ENCODE measurements at regions not wholly inside any gene's neighbourhood (a gene's known extent, or its start where the extent isn't known, plus 50 kb on each side); places are given as distances from the start of the nearest gene placed in this dataset.
A peak's percentile ranks its signal among the peaks of the same experiment; 100 is the strongest.
"Not testable (repeated sequence)": the region's sequence is repeated elsewhere in the genome, so short reads cannot be mapped to it uniquely, and the experiment has no call there.

DNA sequence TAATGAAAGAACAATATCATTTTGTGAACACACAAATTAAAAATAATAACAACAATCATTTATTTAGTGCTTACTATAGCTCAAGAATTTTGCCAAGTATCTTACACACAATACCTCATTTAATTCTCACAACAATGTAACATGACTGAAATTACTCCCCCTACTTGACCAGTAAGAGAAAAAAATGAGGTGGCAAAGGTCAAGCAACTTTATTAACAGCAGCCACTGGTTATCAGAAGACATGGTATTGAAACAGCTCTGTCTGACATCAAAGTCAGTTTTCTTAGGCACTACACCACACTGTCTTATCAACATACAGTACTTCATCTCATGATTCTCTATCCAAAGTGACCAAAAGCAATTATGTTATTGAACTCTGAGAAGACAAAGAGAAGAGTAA, 389.4 kb downstream of the ZEB2 start:
- TF ChIP-seq POLR2AphosphoS5 (IDR thresholded peaks at IDR 0.05; ENCODE audit: low read depth, low read length) (no peak), TAF1 (IDR thresholded peaks at IDR 0.05; ENCODE audit: borderline replicate concordance, low read depth, low read length) (no peak), POLR2A (IDR thresholded peaks at IDR 0.05; ENCODE audit: low read depth, low read length) (no peak)
- FAIRE-seq = no peak
- no peak for DNase-seq (ENCODE audit: insufficient read length)

DNA sequence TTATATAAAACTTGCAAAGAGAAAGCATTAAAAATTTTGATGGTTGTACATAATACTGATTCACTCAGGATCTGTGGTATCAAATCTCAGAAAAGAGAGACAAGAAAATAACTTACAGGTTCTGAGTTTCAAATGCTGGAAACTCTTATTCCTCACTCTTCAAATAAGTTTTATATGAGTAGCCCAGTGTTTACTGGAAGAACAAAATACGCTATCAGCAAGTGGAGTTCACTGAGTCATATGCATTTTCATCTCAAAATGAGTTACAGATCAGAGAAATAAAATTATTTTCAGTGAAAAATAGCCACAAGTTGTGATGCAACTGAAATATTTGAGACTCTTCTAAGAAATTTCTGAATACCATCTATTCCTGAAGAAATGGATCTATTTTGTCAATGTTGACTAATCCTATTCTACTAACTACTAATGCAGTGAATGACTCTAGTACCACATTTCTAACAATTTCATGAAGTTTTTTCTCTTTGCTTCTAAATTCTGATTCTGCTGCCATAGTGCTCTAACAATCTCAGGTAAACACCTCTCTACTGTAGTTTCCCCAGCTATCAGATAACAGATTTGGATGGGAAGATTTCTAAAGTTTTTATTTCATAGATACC, 391.7 kb downstream of the ZEB2 start:
- DNase-seq (ENCODE audit: insufficient read length) (no peak), FAIRE-seq (no peak)
- TF ChIP-seq TAF1 (IDR thresholded peaks at IDR 0.05; ENCODE audit: borderline replicate concordance, low read depth, low read length) = no peak
- no peak for TF ChIP-seq POLR2AphosphoS5 (IDR thresholded peaks at IDR 0.05; ENCODE audit: low read depth, low read length)
- TF ChIP-seq POLR2A (IDR thresholded peaks at IDR 0.05; ENCODE audit: low read depth, low read length) = no peak

DNA sequence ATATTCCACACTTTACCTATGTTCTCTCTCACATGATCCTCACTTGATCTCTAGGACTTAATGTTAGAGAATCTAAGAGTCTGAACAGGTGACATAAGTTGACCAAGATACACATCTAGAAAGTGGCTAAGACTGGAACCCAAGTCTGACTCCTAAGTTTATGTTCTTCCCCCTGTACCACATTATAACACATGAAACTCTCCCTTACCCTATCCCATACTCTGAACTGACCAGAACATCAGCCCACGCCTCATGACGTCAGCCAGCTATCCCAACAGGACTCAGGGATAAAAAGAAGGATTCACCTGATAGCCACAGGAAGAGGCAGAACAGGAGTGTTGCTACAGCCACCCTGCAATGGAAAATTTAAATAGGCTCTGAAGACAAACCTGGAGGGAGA, 392.2 kb downstream of the ZEB2 start:
- DNase-seq (ENCODE audit: insufficient read length) (no peak), FAIRE-seq (peak; percentile 42)
- TF ChIP-seq POLR2A (IDR thresholded peaks at IDR 0.05; ENCODE audit: low read depth, low read length) (no peak), POLR2AphosphoS5 (IDR thresholded peaks at IDR 0.05; ENCODE audit: low read depth, low read length) (no peak), TAF1 (IDR thresholded peaks at IDR 0.05; ENCODE audit: borderline replicate concordance, low read depth, low read length) (no peak)

DNA sequence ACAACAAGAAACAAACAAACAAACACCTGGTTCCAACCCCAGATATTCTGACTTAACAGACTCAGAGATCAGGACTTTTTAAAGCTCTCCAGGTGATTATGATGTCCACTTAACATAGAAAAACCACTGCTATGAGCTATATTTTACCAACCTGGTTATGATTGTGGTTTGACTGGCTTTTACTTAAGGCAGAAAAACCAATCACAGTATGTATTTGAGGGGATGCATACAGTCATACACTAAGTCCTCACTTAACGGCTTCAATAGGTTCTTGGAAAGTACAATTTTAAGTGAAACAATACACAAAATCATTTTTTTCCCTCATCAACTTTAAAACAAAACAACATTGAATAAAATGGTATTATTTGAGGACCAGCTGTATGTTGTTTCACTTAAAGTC, 393.6 kb downstream of the ZEB2 start:
- no peak for DNase-seq (ENCODE audit: insufficient read length)
- no peak for FAIRE-seq
- TF ChIP-seq POLR2AphosphoS5 (IDR thresholded peaks at IDR 0.05; ENCODE audit: low read depth, low read length) = no peak
- no peak for TF ChIP-seq POLR2A (IDR thresholded peaks at IDR 0.05; ENCODE audit: low read depth, low read length)
- TF ChIP-seq TAF1 (IDR thresholded peaks at IDR 0.05; ENCODE audit: borderline replicate concordance, low read depth, low read length) = no peak

DNA sequence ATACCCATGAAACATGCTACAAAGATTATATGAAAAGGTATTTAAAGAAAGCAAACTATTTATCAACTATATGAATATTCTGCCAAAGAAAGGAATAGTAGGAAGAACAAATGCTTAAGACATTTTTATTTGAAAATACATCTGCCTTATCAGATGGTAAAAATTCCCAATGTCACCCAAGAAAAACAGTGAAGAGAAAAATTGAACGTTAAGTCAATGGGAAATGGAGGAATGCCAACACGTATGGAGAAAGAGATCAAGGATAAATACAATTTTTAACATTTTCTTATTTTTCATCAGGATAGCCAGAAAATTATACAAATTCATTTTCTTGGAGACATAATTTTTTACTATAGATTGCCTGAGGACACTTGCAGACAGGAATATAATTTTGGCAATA, 394.2 kb downstream of the ZEB2 start:
- no peak for FAIRE-seq
- no peak for TF ChIP-seq POLR2A (IDR thresholded peaks at IDR 0.05; ENCODE audit: low read depth, low read length)
- TF ChIP-seq POLR2AphosphoS5 (IDR thresholded peaks at IDR 0.05; ENCODE audit: low read depth, low read length) = no peak
- TF ChIP-seq TAF1 (IDR thresholded peaks at IDR 0.05; ENCODE audit: borderline replicate concordance, low read depth, low read length) = no peak
- DNase-seq (ENCODE audit: insufficient read length) = no peak

DNA sequence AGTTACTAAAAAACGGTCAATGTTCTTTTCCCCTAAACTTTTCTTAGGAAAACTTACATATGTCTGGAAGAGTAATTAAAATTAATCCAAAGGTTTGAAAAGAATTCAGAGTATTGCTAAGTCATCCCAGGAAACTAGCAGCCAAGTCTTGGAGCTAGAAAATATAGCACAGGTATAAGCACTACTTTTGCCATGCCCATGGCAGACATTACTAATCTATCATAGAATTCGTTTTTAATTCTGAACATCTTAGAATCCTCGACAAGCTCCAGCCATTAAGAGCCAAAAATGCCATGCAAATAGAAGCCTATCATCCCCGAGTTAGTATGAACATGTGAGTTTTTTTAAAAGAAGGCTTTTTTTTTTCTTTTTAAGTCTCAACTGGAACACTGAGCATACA, 395.0 kb downstream of the ZEB2 start:
- TF ChIP-seq POLR2AphosphoS5 (IDR thresholded peaks at IDR 0.05; ENCODE audit: low read depth, low read length) (no peak), POLR2A (IDR thresholded peaks at IDR 0.05; ENCODE audit: low read depth, low read length) (no peak)
- FAIRE-seq (no peak), DNase-seq (ENCODE audit: insufficient read length) (no peak)

DNA sequence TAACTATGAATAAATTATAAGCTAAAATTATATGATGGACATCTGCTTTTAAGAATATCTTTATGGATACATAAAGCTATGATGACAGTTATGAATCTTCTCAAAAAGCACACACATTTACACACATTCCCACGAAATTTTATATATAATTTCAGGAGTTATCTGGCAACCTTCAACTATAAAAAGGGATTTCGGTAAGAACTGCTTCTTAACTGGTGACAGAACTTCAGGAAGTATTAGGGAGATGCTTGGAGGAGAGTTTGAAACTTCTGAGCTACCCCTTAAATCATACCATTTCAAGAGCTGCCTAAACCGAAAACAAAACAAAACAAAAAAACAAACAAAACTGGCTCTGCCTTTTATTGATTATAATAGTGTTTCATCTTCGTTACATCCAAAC, 399.4 kb downstream of the ZEB2 start:
- no peak for FAIRE-seq
- TF ChIP-seq TAF1 (IDR thresholded peaks at IDR 0.05; ENCODE audit: borderline replicate concordance, low read depth, low read length) = no peak
- no peak for TF ChIP-seq POLR2A (IDR thresholded peaks at IDR 0.05; ENCODE audit: low read depth, low read length)
- no peak for TF ChIP-seq POLR2AphosphoS5 (IDR thresholded peaks at IDR 0.05; ENCODE audit: low read depth, low read length)
- no peak for DNase-seq (ENCODE audit: insufficient read length)

DNA sequence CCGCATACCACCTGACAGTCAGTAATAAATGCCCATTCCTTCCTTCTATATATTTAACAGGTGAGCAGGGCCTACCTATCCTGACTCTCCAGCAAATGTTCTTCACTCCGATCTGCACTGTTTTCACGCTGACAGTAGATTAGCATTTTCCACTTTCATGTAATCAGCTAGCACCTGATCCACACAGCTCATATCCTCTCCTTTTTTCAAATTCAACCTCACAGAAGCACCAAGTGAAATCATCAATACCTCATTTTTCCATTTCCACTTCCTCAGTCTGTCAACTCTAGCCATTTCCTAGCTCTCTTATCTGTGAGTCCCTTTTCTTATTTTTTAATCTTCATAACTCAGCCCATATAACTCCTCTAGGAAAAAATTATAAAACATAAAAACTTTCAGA, 402.8 kb downstream of the ZEB2 start:
- FAIRE-seq (no peak), DNase-seq (ENCODE audit: insufficient read length) (no peak)
- TF ChIP-seq TAF1 (IDR thresholded peaks at IDR 0.05; ENCODE audit: borderline replicate concordance, low read depth, low read length) = no peak
- no peak for TF ChIP-seq POLR2AphosphoS5 (IDR thresholded peaks at IDR 0.05; ENCODE audit: low read depth, low read length)

DNA sequence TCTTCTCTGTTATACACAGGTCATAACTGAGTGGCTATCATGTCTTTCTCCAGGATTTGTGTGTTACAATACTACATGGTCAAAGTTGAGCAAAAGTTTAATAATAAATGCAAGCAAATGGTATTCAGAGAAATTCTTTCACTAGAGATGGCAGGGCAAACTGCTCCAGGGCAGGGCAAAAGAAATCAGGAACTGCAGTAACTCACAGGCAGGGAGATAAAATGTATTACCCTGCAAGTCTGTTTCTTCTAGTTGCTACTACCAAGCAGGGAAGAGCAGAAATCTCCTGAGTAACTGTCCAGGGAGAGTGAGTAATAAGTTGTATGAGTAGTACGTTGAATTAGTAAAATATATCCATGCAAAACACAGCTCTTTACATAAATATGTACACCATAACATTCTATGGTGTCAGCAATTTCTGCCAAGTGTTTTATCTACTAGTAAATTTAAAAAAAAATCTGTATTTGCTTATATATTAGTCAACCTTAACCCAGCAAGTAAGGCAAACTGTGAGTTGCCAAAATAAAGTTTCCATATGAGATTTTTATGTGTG, 404.1 kb downstream of the ZEB2 start:
- no peak for FAIRE-seq
- DNase-seq (ENCODE audit: insufficient read length) = no peak
- TF ChIP-seq TAF1 (IDR thresholded peaks at IDR 0.05; ENCODE audit: borderline replicate concordance, low read depth, low read length) = no peak
- TF ChIP-seq POLR2A (IDR thresholded peaks at IDR 0.05; ENCODE audit: low read depth, low read length) = no peak
- no peak for TF ChIP-seq POLR2AphosphoS5 (IDR thresholded peaks at IDR 0.05; ENCODE audit: low read depth, low read length)

DNA sequence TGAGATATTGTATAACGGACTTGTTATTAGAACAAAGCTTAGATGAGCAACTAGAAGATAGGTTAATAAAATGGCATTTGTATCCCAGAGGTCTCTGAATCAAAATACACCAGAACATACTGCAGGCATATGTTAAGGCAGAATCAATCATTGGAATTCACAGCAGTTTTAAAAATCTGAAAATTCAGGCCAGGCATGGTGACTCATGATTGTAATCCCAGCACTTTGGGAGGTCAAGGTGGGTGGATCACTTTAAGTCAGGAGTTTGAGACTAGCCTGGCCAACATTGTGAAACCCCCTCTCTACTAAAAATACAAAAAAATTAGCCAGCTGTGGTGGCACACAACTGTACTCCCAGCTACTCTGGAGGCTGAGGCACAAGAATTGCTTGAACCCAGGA, 405.2 kb downstream of the ZEB2 start:
- TF ChIP-seq TAF1 (IDR thresholded peaks at IDR 0.05; ENCODE audit: borderline replicate concordance, low read depth, low read length) (no peak), POLR2AphosphoS5 (IDR thresholded peaks at IDR 0.05; ENCODE audit: low read depth, low read length) (no peak), POLR2A (IDR thresholded peaks at IDR 0.05; ENCODE audit: low read depth, low read length) (no peak)
- DNase-seq (ENCODE audit: insufficient read length) = no peak
- no peak for FAIRE-seq

DNA sequence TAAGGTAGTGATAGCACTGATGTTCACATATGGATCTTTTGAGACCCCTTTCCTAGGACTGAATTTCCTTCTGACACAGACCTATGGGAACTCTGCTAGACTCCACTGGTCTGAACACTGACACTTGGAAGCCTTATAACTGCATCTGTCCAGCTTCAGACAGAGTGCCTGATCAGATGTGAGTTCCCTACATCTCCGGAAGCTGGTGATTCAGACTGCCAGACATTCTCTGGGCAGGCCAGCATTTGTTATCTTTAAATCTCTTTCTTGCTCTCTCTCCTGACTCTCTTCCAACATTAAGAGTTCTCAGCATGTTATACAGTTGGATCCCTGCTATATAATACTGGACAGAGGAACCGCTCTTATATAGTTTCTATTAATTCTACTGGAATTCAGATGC, 408.5 kb downstream of the ZEB2 start:
- TF ChIP-seq POLR2AphosphoS5 (IDR thresholded peaks at IDR 0.05; ENCODE audit: low read depth, low read length) = no peak
- no peak for TF ChIP-seq TAF1 (IDR thresholded peaks at IDR 0.05; ENCODE audit: borderline replicate concordance, low read depth, low read length)
- TF ChIP-seq POLR2A (IDR thresholded peaks at IDR 0.05; ENCODE audit: low read depth, low read length) = no peak
- FAIRE-seq (no peak), DNase-seq (ENCODE audit: insufficient read length) (no peak)

DNA sequence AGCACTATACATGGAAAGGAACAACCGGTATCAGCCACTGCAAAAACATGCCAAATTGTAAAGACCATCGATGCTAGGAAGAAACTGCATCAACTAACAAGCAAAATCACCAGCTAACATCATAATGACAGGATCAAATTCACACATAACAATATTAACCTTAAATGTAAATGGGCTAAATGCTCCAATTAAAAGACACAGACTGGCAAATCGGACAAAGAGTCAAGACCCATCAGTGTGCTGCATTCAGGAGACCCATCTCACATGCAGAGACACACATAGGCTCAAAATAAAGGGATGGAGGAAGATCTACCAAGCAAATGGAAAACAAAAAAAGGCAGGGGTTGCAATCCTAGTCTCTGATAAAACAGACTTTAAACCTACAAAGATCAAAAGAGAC, 413.8 kb downstream of the ZEB2 start:
- not testable (repeated sequence) for FAIRE-seq; DNase-seq (ENCODE audit: insufficient read length)

DNA sequence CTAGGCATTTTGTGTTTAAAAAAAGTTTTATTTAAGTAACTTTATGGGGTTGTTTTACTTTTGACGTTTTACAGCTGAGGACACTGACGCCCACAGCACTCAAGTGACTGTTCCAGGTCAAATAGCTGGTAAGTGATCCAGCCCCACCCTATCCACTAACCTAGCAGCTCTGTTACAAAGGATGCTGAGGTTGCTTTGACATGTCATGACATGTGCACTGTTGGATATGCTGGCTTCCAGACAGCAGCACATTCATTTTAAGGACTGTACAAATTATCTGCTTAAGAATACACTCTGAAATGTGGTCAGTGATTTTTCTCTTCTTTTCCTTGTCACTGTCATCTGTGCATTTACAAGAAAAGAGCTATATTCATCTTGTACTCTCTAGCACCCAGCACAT, 417.5 kb downstream of the ZEB2 start:
- TF ChIP-seq POLR2AphosphoS5 (IDR thresholded peaks at IDR 0.05; ENCODE audit: low read depth, low read length) (no peak), POLR2A (IDR thresholded peaks at IDR 0.05; ENCODE audit: low read depth, low read length) (no peak), TAF1 (IDR thresholded peaks at IDR 0.05; ENCODE audit: borderline replicate concordance, low read depth, low read length) (no peak)
- FAIRE-seq = no peak
- DNase-seq (ENCODE audit: insufficient read length) = no peak
